GM23338 (cell line): ENCODE measurements at regions not wholly inside any gene's neighbourhood (a gene's known extent, or its start where the extent isn't known, plus 50 kb on each side); places are given as distances from the start of the nearest gene placed in this dataset.

Experiments used
- CREB1 ChIP-seq: fragments of 250-450 bp; sonication (Bioruptor Pico); IDR thresholded peaks from 2 replicates; pipeline ENCODE4 v1.5.0; 2020; ENCODE audit warnings: low read depth, mild to moderate bottlenecking, moderate library complexity
- EZH2 ChIP-seq: fragments of 200-600 bp; sonication (generic); IDR thresholded peaks from one replicate; pipeline ENCODE4 v1.8.0; 2017; ENCODE audit warnings: antibody characterized with exemption, mild to moderate bottlenecking, low read depth; ENCODE audit not compliant: unreplicated experiment
- EZH2phosphoT487 ChIP-seq: fragments of 200-600 bp; sonication (generic); IDR thresholded peaks from one replicate; pipeline ENCODE4 v1.8.1; 2018; ENCODE audit warnings: antibody characterized with exemption; ENCODE audit not compliant: unreplicated experiment
- NANOG ChIP-seq: IDR thresholded peaks from 2 replicates; pipeline ENCODE4 v1.6.1; 2016; ENCODE audit warnings: antibody characterized with exemption, borderline replicate concordance
- POLR2AphosphoS5 ChIP-seq: IDR thresholded peaks from 2 replicates; pipeline ENCODE4 v1.6.1; 2016; ENCODE audit warnings: antibody characterized with exemption, low read depth
- STAT1 ChIP-seq: IDR thresholded peaks from one replicate; pipeline ENCODE4 v1.6.1; 2016; ENCODE audit warnings: antibody characterized with exemption; ENCODE audit not compliant: unreplicated experiment
- TF ChIP-seq, protein P1 (sequence below), 2 experiments: fragments of 200-600 bp in 1 of 2; sonication (generic) in 1 of 2; conservative IDR thresholded peaks; 2 replicates each; pipeline versions ENCODE4 v1.5.1 to v1.6.1; 2016 to 2017; ENCODE audit warnings: antibody characterized with exemption in 2 of 2, low read depth in 2 of 2, mild to moderate bottlenecking in 2 of 2, moderate library complexity in 1 of 2
- TF ChIP-seq, protein P2 (sequence below): IDR thresholded peaks from one replicate; pipeline ENCODE4 v1.6.1; 2018; ENCODE audit warnings: antibody characterized with exemption; ENCODE audit not compliant: unreplicated experiment

DNA sequence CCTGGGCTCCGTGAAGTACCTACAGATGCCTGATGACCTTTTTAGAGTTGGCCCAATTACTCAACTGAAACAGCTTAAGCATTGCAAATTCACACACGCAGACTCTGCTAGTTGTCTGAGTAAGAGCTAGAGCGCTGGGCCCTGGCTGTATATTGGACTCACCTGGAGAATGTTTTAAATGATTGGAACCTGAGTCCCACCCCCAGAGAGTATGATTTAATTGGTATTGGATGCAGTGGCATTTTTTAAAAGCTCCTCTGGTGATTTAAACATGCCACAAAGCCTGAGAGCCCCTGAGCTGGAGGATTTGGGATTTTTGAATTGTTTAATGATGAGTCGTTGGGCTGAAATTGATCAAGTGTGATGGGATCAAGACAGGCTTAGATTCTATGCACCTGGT lies 143.9 kb upstream of the SDK2 start:
- TF ChIP-seq, protein P1, sequence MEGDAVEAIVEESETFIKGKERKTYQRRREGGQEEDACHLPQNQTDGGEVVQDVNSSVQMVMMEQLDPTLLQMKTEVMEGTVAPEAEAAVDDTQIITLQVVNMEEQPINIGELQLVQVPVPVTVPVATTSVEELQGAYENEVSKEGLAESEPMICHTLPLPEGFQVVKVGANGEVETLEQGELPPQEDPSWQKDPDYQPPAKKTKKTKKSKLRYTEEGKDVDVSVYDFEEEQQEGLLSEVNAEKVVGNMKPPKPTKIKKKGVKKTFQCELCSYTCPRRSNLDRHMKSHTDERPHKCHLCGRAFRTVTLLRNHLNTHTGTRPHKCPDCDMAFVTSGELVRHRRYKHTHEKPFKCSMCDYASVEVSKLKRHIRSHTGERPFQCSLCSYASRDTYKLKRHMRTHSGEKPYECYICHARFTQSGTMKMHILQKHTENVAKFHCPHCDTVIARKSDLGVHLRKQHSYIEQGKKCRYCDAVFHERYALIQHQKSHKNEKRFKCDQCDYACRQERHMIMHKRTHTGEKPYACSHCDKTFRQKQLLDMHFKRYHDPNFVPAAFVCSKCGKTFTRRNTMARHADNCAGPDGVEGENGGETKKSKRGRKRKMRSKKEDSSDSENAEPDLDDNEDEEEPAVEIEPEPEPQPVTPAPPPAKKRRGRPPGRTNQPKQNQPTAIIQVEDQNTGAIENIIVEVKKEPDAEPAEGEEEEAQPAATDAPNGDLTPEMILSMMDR (conservative IDR thresholded peaks at IDR 0.05; ENCODE audit: low read depth in 2 of 2), result no peak
- TF ChIP-seq, protein P2, sequence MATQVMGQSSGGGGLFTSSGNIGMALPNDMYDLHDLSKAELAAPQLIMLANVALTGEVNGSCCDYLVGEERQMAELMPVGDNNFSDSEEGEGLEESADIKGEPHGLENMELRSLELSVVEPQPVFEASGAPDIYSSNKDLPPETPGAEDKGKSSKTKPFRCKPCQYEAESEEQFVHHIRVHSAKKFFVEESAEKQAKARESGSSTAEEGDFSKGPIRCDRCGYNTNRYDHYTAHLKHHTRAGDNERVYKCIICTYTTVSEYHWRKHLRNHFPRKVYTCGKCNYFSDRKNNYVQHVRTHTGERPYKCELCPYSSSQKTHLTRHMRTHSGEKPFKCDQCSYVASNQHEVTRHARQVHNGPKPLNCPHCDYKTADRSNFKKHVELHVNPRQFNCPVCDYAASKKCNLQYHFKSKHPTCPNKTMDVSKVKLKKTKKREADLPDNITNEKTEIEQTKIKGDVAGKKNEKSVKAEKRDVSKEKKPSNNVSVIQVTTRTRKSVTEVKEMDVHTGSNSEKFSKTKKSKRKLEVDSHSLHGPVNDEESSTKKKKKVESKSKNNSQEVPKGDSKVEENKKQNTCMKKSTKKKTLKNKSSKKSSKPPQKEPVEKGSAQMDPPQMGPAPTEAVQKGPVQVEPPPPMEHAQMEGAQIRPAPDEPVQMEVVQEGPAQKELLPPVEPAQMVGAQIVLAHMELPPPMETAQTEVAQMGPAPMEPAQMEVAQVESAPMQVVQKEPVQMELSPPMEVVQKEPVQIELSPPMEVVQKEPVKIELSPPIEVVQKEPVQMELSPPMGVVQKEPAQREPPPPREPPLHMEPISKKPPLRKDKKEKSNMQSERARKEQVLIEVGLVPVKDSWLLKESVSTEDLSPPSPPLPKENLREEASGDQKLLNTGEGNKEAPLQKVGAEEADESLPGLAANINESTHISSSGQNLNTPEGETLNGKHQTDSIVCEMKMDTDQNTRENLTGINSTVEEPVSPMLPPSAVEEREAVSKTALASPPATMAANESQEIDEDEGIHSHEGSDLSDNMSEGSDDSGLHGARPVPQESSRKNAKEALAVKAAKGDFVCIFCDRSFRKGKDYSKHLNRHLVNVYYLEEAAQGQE, result no peak
- TF ChIP-seq NANOG, result no peak
- TF ChIP-seq POLR2AphosphoS5, result no peak
- no peak for TF ChIP-seq EZH2phosphoT487
- TF ChIP-seq EZH2, result no peak
- TF ChIP-seq CREB1 (CRISPR knock-in tag), result no peak
- TF ChIP-seq STAT1, result no peak
